ENCODE measurements at regions not wholly inside any gene's neighbourhood (a gene's known extent, or its start where the extent isn't known, plus 50 kb on each side); places are given as distances from the start of the nearest gene placed in this dataset.

DNA sequence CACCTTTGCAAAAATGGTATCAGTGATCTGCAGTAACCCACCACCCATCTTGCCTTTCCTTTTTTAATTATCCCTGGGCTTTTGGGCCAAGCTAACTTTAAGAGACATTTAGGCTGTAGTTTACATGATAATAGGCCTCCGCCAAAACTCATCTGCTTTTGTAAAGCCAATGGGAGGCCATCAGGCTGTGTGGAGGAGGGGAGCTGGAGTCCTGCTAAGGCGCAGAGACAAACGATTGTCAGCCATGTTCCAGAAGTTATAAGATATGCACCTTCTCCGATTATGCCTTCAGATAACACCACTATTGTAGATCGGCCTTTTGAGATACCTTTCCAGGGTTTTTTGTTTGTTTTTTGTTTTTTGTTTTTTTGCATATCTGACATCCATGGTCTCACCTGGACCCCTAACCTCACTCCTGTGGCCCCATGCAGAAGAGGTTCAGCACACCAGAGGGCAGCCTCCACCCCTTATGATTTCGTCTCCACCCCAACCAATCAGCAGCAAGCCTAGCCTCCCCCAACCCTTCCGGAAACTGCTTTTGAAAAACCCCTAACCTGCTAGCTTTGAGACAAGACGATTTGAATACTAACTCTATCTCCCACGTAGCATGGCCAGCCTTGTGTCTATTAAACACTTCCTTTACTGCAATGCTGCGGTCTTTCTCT, 113.9 kb upstream of the UBL3 start:
- Histone ChIP-seq H3K4me3 (ENCODE audit: low read depth in 1 of 3, low read length in 3 of 3) (no peak overlapping the region), H3K27ac (ENCODE audit: low read depth in 1 of 2, low read length in 2 of 2) (no peak overlapping the region), H3K27me3 (ENCODE audit: control insufficient read depth in 4 of 4, insufficient read depth in 4 of 4, low read length in 3 of 4) (no peaks in the 10 kb centered on the region), H3K9ac (ENCODE audit: low read depth in 1 of 2, low read length in 2 of 2) (no peak overlapping the region), H3K4me1 (ENCODE audit: control insufficient read depth in 4 of 4, insufficient read depth in 4 of 4, low read length in 3 of 4) (no peaks in the 10 kb centered on the region), H3K36me3 (ENCODE audit: control insufficient read depth in 4 of 4, insufficient read depth in 3 of 4, low read depth in 1 of 4, low read length in 3 of 4) (no peaks in the 10 kb centered on the region), H3K9me3 (ENCODE audit: control insufficient read depth in 4 of 4, low read length in 3 of 4) (no peaks in the 10 kb centered on the region)
- WGBS: 90% methylated on average over 10 of the region's 10 CpGs
- DNase-seq (ENCODE audit: low spot score): no peak
- TF ChIP-seq REST (IDR thresholded peaks at IDR 0.05) (no peak), RAD21 (IDR thresholded peaks at IDR 0.05) (no peak), FOXA1 (IDR thresholded peaks at IDR 0.05) (no peak), RXRA (IDR thresholded peaks at IDR 0.05) (no peak), MAX (IDR thresholded peaks at IDR 0.05) (no peak), NR2F2 (IDR thresholded peaks at IDR 0.05) (no peak), TAF1 (conservative IDR thresholded peaks at IDR 0.05) (no peak), YY1 (IDR thresholded peaks at IDR 0.05) (no peak), HNF4A (conservative IDR thresholded peaks at IDR 0.05) (no peak), SP1 (IDR thresholded peaks at IDR 0.05) (no peak), CTCF (IDR thresholded peaks at IDR 0.05; ENCODE audit: low read depth, low read length, missing input control) (no peak), FOXA2 (IDR thresholded peaks at IDR 0.05) (no peak), GABPA (IDR thresholded peaks at IDR 0.05 in 1 of 2, conservative IDR thresholded peaks at IDR 0.05 in 1 of 2) (no peak)

DNA sequence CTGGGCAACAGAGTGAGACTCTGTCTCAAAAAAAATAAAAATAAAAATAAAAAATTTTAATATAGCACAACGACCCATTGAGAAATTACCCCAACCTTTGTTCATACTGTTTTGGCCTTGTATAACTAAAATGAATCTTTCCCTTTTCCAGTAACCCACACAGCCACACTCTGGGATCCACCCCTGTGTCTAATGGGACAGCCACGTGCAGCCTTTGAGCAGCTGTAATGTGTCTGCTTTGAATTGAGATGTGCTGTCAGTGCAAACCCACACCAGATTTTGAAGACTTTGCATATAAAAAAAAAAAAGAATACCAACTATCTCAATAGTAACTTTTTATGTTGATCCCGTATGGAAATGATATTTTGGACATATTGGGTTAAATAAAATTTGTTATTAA, 112.7 kb upstream of the UBL3 start:
- no peaks in the 10 kb centered on the region for H3K9me3 ChIP-seq (ENCODE audit: control insufficient read depth in 4 of 4, low read length in 3 of 4)
- no peak overlapping the region for H3K27ac ChIP-seq (ENCODE audit: low read depth in 1 of 2, low read length in 2 of 2)
- no peak overlapping the region for H3K9ac ChIP-seq (ENCODE audit: low read depth in 1 of 2, low read length in 2 of 2)
- no peak for DNase-seq (ENCODE audit: low spot score)
- no peaks in the 10 kb centered on the region for H3K36me3 ChIP-seq (ENCODE audit: control insufficient read depth in 4 of 4, insufficient read depth in 3 of 4, low read depth in 1 of 4, low read length in 3 of 4)
- WGBS: 71% methylated on average over 3 of the region's 3 CpGs
- H3K4me1 ChIP-seq (ENCODE audit: control insufficient read depth in 4 of 4, insufficient read depth in 4 of 4, low read length in 3 of 4): no peaks in the 10 kb centered on the region
- H3K27me3 ChIP-seq (ENCODE audit: control insufficient read depth in 4 of 4, insufficient read depth in 4 of 4, low read length in 3 of 4): no peaks in the 10 kb centered on the region
- H3K4me3 ChIP-seq (ENCODE audit: low read depth in 1 of 3, low read length in 3 of 3): no peak overlapping the region
- TF ChIP-seq FOXA1 (IDR thresholded peaks at IDR 0.05) (no peak), HNF4G (IDR thresholded peaks at IDR 0.05) (no peak), REST (IDR thresholded peaks at IDR 0.05) (no peak), TAF1 (conservative IDR thresholded peaks at IDR 0.05) (no peak), NR2F2 (IDR thresholded peaks at IDR 0.05) (no peak), JUND (IDR thresholded peaks at IDR 0.05) (no peak), SP1 (IDR thresholded peaks at IDR 0.05) (no peak), GABPA (IDR thresholded peaks at IDR 0.05 in 1 of 2, conservative IDR thresholded peaks at IDR 0.05 in 1 of 2) (no peak), CTCF (IDR thresholded peaks at IDR 0.05; ENCODE audit: low read depth, low read length, missing input control) (no peak), ZBTB33 (IDR thresholded peaks at IDR 0.05) (no peak), HNF4A (conservative IDR thresholded peaks at IDR 0.05) (no peak), RAD21 (IDR thresholded peaks at IDR 0.05) (no peak), FOXA2 (IDR thresholded peaks at IDR 0.05) (no peak), RXRA (IDR thresholded peaks at IDR 0.05) (no peak), EGR1 (IDR thresholded peaks at IDR 0.05; ENCODE audit: low read depth in 2 of 2) (no peak)

All from liver (tissue), 8 donors.